HCT116 (cell line): ENCODE measurements at regions not wholly inside any gene's neighbourhood (a gene's known extent, or its start where the extent isn't known, plus 50 kb on each side); places are given as distances from the start of the nearest gene placed in this dataset.

ENCODE experiments used
- ATAC-seq: fragments of 200-7000 bp; cut with Tn5 transposase; 2 replicates; pipeline ENCODE4 v1.9.1; 2020; ENCODE audit warnings: mild to moderate bottlenecking, moderate library complexity
- BruUV-seq: library from RNA; stranded (reverse); fragments of 400-500 nt; replicated peaks from 2 replicates; lab custom pipeline; 2021; lab: Mats Ljungman, UMichigan
- CTCF ChIA-PET: fragments of 300-600 bp; sonication (Branson Sonifier 250); formaldehyde crosslinking; loops from one replicate; lab custom pipeline; 2021; ENCODE audit warnings: antibody characterized with exemption; lab: Charles Lee
- POLR2A ChIA-PET: fragments of 300-600, 350-600 bp; sonication (Branson Sonifier 250); formaldehyde crosslinking; loops from one replicate; lab custom pipeline; 2021; ENCODE audit warnings: antibody characterized with exemption; lab: Charles Lee
- RAD21 ChIA-PET, 2 experiments: fragments of 300-600 bp; sonication (Branson Sonifier 250); formaldehyde crosslinking; loops; one replicate each; lab custom pipeline; 2023; ENCODE audit warnings: low total read pairs in 2 of 2; ENCODE audit not compliant: uncharacterized antibody in 2 of 2, unreplicated experiment in 2 of 2, low non-redundant PET in 1 of 2; lab: Charles Lee
- DNase-seq: peaks from one replicate; pipeline ENCODE4 v3.0.0-alpha.2; 2010; ENCODE audit warnings: low read depth, low spot score
- H2AFZ ChIP-seq: fragments of 200-600 bp; shearing (Covaris generic), sonication (generic); 2 replicates; pipeline ENCODE4 v1.6.1; 2017; ENCODE audit warnings: low read depth, mixed run types, mixed read lengths, antibody characterized with exemption, low read length; ENCODE audit not compliant: poor library complexity, severe bottlenecking
- H3K27ac ChIP-seq: 2 replicates; pipeline ENCODE4 v1.5.1; 2012; ENCODE audit warnings: low read depth, low read length
- H3K27me3 ChIP-seq: fragments of 200-600 bp; sonication (generic); 2 replicates; pipeline ENCODE4 v1.6.1; 2016; ENCODE audit warnings: mixed run types, low read length, mixed read lengths; ENCODE audit not compliant: insufficient read depth
- H3K36me3 ChIP-seq, 2 experiments: fragments of 200-500 bp in 1 of 2; fragments of 200-600 bp in 1 of 2; sonication (Bioruptor generic) in 1 of 2; sonication (generic) in 1 of 2; 2 replicates each; pipeline versions ENCODE4 v1.5.1 to v1.6.1; 2014 to 2016; ENCODE audit warnings: low read length in 2 of 2, inconsistent platforms in 1 of 2, mixed read lengths in 1 of 2, mixed run types in 1 of 2; ENCODE audit not compliant: insufficient read depth in 2 of 2, control insufficient read depth in 1 of 2
- H3K4me1 ChIP-seq, 2 experiments: fragments of 200-600 bp in 1 of 2; sonication (generic) in 1 of 2; 2 replicates each; pipeline versions ENCODE4 v1.5.1 to v1.6.1; 2012 to 2017; ENCODE audit warnings: low read length in 2 of 2, inconsistent platforms in 1 of 2, mild to moderate bottlenecking in 1 of 2, mixed read lengths in 1 of 2, mixed run types in 1 of 2, moderate library complexity in 1 of 2; ENCODE audit not compliant: insufficient read depth in 2 of 2, control insufficient read depth in 1 of 2
- H3K4me2 ChIP-seq: fragments of 200-600 bp; sonication (generic); 2 replicates; pipeline ENCODE4 v1.6.1; 2017; ENCODE audit warnings: mixed run types, low read length, mixed read lengths
- H3K4me3 ChIP-seq, 2 experiments: fragments of 200-600 bp in 1 of 2; sonication (generic) in 1 of 2; replicated peaks in 1 of 2; 2 replicates each; pipeline ENCODE4 v1.5.1; 2011 to 2016; ENCODE audit warnings: low read length in 2 of 2, control low read depth in 1 of 2, low read depth in 1 of 2, mild to moderate bottlenecking in 1 of 2, mixed read lengths in 1 of 2, mixed run types in 1 of 2
- H3K79me2 ChIP-seq: fragments of 200-600 bp; sonication (generic); 2 replicates; pipeline ENCODE4 v1.6.1; 2017; ENCODE audit warnings: mild to moderate bottlenecking, mixed run types, low read length, moderate library complexity, mixed read lengths; ENCODE audit not compliant: insufficient read depth
- H3K9ac ChIP-seq: fragments of 200-600 bp; sonication (generic); 2 replicates; pipeline ENCODE4 v1.6.1; 2016; ENCODE audit warnings: low read length, mixed read lengths
- H3K9me2 ChIP-seq: fragments of 200-600 bp; sonication (generic), shearing (Covaris generic); 2 replicates; pipeline ENCODE4 v1.6.1; 2017; ENCODE audit warnings: mixed run types, mild to moderate bottlenecking, moderate library complexity; ENCODE audit not compliant: insufficient read depth
- H3K9me3 ChIP-seq, 2 experiments: fragments of 200-500 bp in 1 of 2; fragments of 200-600 bp in 1 of 2; sonication (Bioruptor generic) in 1 of 2; sonication (generic) in 1 of 2; 2 replicates each; pipeline ENCODE4 v1.6.1; 2014 to 2017; ENCODE audit warnings: low read length in 2 of 2, mixed read lengths in 2 of 2, inconsistent platforms in 1 of 2, low read depth in 1 of 2, mild to moderate bottlenecking in 1 of 2, mixed run types in 1 of 2, moderate library complexity in 1 of 2; ENCODE audit not compliant: control insufficient read depth in 1 of 2, insufficient read depth in 1 of 2
- H4K20me1 ChIP-seq: fragments of 200-600 bp; sonication (generic), shearing (Covaris generic); 2 replicates; pipeline ENCODE4 v1.6.1; 2017; ENCODE audit warnings: mixed run types, mild to moderate bottlenecking, moderate library complexity; ENCODE audit not compliant: insufficient read depth
- CBX3 ChIP-seq: IDR thresholded peaks from 2 replicates; pipeline ENCODE4 v1.6.1; 2012; ENCODE audit warnings: low read depth
- CEBPB ChIP-seq: IDR thresholded peaks from 2 replicates; pipeline ENCODE4 v1.6.1; 2012; ENCODE audit warnings: low read depth
- EGR1 ChIP-seq: IDR thresholded peaks from 2 replicates; pipeline ENCODE4 v1.6.1; 2012; ENCODE audit warnings: low read depth
- ELF1 ChIP-seq: IDR thresholded peaks from 2 replicates; pipeline ENCODE4 v1.6.1; 2012; ENCODE audit warnings: low read depth, borderline replicate concordance
- EZH2 ChIP-seq: fragments of 200-600 bp; sonication (generic); IDR thresholded peaks from 2 replicates; pipeline ENCODE4 v1.6.1; 2017; ENCODE audit warnings: antibody characterized with exemption, mixed run types
- EZH2phosphoT487 ChIP-seq: fragments of 200-600 bp; IDR thresholded peaks from 2 replicates; pipeline ENCODE4 v1.6.1; 2018; ENCODE audit warnings: antibody characterized with exemption, borderline replicate concordance
- JUND ChIP-seq: IDR thresholded peaks from 2 replicates; pipeline ENCODE4 v1.6.1; 2012
- POLR2A ChIP-seq: IDR thresholded peaks from 2 replicates; pipeline ENCODE4 v1.7.0; 2011; ENCODE audit warnings: borderline replicate concordance; ENCODE audit not compliant: insufficient read depth, insufficient read length; ENCODE audit errors: extremely low read depth
- POLR2AphosphoS5 ChIP-seq: IDR thresholded peaks from 2 replicates; pipeline ENCODE4 v1.6.1; 2011; ENCODE audit warnings: mild to moderate bottlenecking, low read depth, low read length, moderate library complexity
- RAD21 ChIP-seq: IDR thresholded peaks from 2 replicates; pipeline ENCODE4 v1.6.1; 2012; ENCODE audit warnings: low read depth, mild to moderate bottlenecking
- SIN3A ChIP-seq: IDR thresholded peaks from 2 replicates; pipeline ENCODE4 v1.6.1; 2012; ENCODE audit warnings: low read depth
- SP1 ChIP-seq: IDR thresholded peaks from 2 replicates; pipeline ENCODE4 v1.6.1; 2012; ENCODE audit warnings: low read depth
- SRF ChIP-seq: IDR thresholded peaks from 2 replicates; pipeline ENCODE4 v1.6.1; 2012; ENCODE audit warnings: low read depth
- TCF7L2 ChIP-seq: IDR thresholded peaks from 2 replicates; pipeline ENCODE4 v1.7.0; 2011; ENCODE audit warnings: borderline replicate concordance, inconsistent platforms; ENCODE audit not compliant: insufficient read depth, insufficient read length; ENCODE audit errors: extremely low read depth
- YY1 ChIP-seq: IDR thresholded peaks from 2 replicates; pipeline ENCODE4 v1.6.1; 2011; ENCODE audit warnings: low read length, low read depth, moderate library complexity, mild to moderate bottlenecking; ENCODE audit not compliant: insufficient replicate concordance; ENCODE audit errors: extremely low read depth
- ZFX ChIP-seq: fragments of 450-650 bp; IDR thresholded peaks from 2 replicates; pipeline ENCODE4 v1.6.1; 2017
- ZNF274 ChIP-seq: fragments of 200-500 bp; sonication (Bioruptor generic); IDR thresholded peaks from 2 replicates; pipeline ENCODE4 v1.6.1; 2014; ENCODE audit warnings: mild to moderate bottlenecking, low read depth, low read length, inconsistent platforms
- intact Hi-C: fragments of 100-400 bp; cut with micrococcal nuclease; formaldehyde crosslinking; loops from 2 replicates; pipeline ENCODE4 v1.10.0; 2022
- TF ChIP-seq, protein P1 (sequence below), 3 experiments: fragments of 200-600 bp in 1 of 3; sonication (generic) in 1 of 3; IDR thresholded peaks in 2 of 3; conservative IDR thresholded peaks in 1 of 3; 2 replicates each; pipeline ENCODE4 v1.5.1; 2012 to 2017; ENCODE audit warnings: low read depth in 2 of 3, low read length in 2 of 3, antibody characterized with exemption in 1 of 3, borderline replicate concordance in 1 of 3, control low read depth in 1 of 3, mild to moderate bottlenecking in 1 of 3, mixed read lengths in 1 of 3, mixed run types in 1 of 3, moderate library complexity in 1 of 3; ENCODE audit not compliant: insufficient read depth in 1 of 3
- TF ChIP-seq, protein P2 (sequence below): IDR thresholded peaks from 2 replicates; pipeline ENCODE4 v1.6.1; 2011; ENCODE audit warnings: mild to moderate bottlenecking, low read length, moderate library complexity; ENCODE audit not compliant: insufficient replicate concordance; ENCODE audit errors: extremely low read depth
- TF ChIP-seq, protein P3 (sequence below): IDR thresholded peaks from 2 replicates; pipeline ENCODE4 v1.6.1; 2012

DNA sequence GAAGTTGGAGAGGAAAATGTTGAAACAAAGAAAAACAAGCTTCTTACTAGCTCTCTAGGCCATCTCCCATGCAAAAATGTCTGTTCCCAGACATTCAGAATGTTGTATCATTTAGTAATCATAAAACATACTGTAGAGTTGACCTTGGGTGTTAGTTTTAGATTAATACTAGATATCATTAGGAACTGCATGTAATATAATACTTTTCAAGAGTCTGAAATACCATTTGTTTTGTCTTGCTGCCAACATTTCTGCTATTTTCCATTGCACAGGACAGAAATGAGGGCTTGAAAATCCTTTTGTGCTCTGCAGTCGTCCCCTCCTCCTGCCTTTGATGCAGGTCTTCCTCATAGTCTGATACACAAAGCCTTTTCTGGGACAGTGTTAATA, 89.5 kb upstream of the RBMS1 start:
- Histone ChIP-seq H3K36me3 (no peaks in the 10 kb centered on the region), H3K9ac (no peak overlapping the region), H2AFZ (no peak overlapping the region), H3K9me3 (no peaks in the 10 kb centered on the region), H3K4me3 (no peak overlapping the region), H3K79me2 (no peaks in the 10 kb centered on the region), H3K9me2 (no peaks in the 10 kb centered on the region), H3K27ac (no peak overlapping the region), H4K20me1 (no peaks in the 10 kb centered on the region), H3K4me2 (no peak overlapping the region), H3K4me1 (no peaks in the 10 kb centered on the region), H3K27me3 (no peaks in the 10 kb centered on the region)
- intact Hi-C loops, result no loop called here
- DNase-seq, result no peak
- ChIA-PET CTCF (no interaction called here), RAD21 (no interaction called here), POLR2A (no interaction called here)
- TF ChIP-seq, protein P1, sequence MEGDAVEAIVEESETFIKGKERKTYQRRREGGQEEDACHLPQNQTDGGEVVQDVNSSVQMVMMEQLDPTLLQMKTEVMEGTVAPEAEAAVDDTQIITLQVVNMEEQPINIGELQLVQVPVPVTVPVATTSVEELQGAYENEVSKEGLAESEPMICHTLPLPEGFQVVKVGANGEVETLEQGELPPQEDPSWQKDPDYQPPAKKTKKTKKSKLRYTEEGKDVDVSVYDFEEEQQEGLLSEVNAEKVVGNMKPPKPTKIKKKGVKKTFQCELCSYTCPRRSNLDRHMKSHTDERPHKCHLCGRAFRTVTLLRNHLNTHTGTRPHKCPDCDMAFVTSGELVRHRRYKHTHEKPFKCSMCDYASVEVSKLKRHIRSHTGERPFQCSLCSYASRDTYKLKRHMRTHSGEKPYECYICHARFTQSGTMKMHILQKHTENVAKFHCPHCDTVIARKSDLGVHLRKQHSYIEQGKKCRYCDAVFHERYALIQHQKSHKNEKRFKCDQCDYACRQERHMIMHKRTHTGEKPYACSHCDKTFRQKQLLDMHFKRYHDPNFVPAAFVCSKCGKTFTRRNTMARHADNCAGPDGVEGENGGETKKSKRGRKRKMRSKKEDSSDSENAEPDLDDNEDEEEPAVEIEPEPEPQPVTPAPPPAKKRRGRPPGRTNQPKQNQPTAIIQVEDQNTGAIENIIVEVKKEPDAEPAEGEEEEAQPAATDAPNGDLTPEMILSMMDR (IDR thresholded peaks at IDR 0.05 in 2 of 3, conservative IDR thresholded peaks at IDR 0.05 in 1 of 3; ENCODE audit: borderline replicate concordance in 1 of 3, insufficient read depth in 1 of 3, low read depth in 2 of 3, low read length in 2 of 3), result no peak
- TF ChIP-seq, protein P2, sequence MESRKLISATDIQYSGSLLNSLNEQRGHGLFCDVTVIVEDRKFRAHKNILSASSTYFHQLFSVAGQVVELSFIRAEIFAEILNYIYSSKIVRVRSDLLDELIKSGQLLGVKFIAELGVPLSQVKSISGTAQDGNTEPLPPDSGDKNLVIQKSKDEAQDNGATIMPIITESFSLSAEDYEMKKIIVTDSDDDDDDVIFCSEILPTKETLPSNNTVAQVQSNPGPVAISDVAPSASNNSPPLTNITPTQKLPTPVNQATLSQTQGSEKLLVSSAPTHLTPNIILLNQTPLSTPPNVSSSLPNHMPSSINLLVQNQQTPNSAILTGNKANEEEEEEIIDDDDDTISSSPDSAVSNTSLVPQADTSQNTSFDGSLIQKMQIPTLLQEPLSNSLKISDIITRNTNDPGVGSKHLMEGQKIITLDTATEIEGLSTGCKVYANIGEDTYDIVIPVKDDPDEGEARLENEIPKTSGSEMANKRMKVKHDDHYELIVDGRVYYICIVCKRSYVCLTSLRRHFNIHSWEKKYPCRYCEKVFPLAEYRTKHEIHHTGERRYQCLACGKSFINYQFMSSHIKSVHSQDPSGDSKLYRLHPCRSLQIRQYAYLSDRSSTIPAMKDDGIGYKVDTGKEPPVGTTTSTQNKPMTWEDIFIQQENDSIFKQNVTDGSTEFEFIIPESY, result no peak
- TF ChIP-seq TCF7L2, result no peak
- no peak for TF ChIP-seq JUND
- no peak for TF ChIP-seq ELF1
- TF ChIP-seq YY1, result no peak
- TF ChIP-seq CBX3, result no peak
- TF ChIP-seq EZH2, result no peak
- TF ChIP-seq SRF, result no peak
- TF ChIP-seq, protein P3, sequence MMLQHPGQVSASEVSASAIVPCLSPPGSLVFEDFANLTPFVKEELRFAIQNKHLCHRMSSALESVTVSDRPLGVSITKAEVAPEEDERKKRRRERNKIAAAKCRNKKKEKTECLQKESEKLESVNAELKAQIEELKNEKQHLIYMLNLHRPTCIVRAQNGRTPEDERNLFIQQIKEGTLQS, result no peak
- TF ChIP-seq SIN3A, result no peak
- TF ChIP-seq POLR2AphosphoS5, result no peak
- TF ChIP-seq ZFX, result no peak
- no peak for TF ChIP-seq ZNF274
- no peak for TF ChIP-seq RAD21
- TF ChIP-seq CEBPB, result no peak
- no peak for TF ChIP-seq EZH2phosphoT487
- no peak for TF ChIP-seq SP1
- no peak for TF ChIP-seq EGR1
- TF ChIP-seq POLR2A, result no peak
- ATAC-seq, result no peak
- BruUV-seq, result no TSS peak
